ENCODE measurements at regions not wholly inside any gene's neighbourhood (a gene's known extent, or its start where the extent isn't known, plus 50 kb on each side); places are given as distances from the start of the nearest gene placed in this dataset.

DNA sequence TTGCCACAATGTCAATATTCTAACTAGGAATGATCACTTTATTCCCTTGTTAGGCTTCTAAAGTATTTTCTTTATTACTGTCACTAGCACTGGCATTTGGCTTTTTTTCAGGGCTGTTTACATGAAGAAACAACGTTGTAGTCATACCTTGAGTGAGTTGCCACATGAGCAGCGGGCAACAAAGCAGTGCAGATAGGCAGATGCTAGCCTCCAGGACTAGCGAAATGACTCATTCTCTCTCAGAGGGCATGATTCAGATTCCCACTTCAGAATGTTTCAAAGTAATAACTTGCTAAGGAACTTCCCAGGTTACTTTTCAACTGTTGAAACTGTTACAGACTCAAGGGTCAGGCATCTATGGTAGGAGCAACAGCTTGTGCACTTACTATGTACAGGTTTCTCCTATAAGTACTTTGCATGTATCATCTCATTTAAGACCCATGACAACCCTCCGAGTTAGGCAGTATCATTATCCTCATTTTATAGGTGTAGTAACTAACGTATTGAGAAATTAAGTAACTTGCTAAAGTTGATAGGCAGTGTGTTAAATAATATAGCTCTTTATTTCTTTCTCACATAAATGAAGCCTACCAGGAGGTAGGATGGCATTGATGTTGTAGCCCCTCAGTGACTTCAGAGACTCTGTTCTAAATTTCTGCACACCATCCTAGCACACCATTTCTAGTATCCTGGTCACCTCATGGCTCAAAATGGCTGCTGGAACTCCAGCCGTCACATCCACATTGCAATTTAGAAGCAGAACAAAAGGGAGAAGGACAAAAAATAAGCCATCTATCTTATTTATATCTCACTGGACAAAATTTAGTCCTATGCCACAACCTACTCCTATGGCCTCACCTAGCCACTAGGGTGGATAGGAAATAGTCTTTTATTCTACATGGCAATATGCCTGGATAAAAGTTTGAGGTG lies 83.3 kb downstream of the ICOS start:
- Histone ChIP-seq H3K9ac (ENCODE audit: low read length) (no peak overlapping the region), H3F3A (ENCODE audit: insufficient read depth) (no peaks in the 10 kb centered on the region), H3K27ac (ENCODE audit: low read depth, low read length) (no peak overlapping the region), H4K20me1 (ENCODE audit: low read depth, low read length) (no peaks in the 10 kb centered on the region), H3K9me3 (ENCODE audit: insufficient read depth, low read length) (no peaks in the 10 kb centered on the region), H3K27me3 (ENCODE audit: low read length) (no peaks in the 10 kb centered on the region), H3K4me3 (ENCODE audit: insufficient read depth, low read length, poor library complexity, severe bottlenecking) (no peak overlapping the region), H3K9me2 (replicated peaks; ENCODE audit: insufficient read depth, low read length) (no peaks in the 10 kb centered on the region), H3K79me2 (ENCODE audit: insufficient read depth, low read length) (no peaks in the 10 kb centered on the region), H2AFZ (ENCODE audit: low read depth, low read length, severe bottlenecking) (no peak overlapping the region), H3K36me3 (ENCODE audit: low read length) (no peaks in the 10 kb centered on the region), H3K4me2 (ENCODE audit: low read depth, low read length, poor library complexity, severe bottlenecking) (no peak overlapping the region)
- TF ChIP-seq EZH2phosphoT487 (conservative IDR thresholded peaks at IDR 0.05; ENCODE audit: low read length), result no peak
- TF ChIP-seq, protein P1, sequence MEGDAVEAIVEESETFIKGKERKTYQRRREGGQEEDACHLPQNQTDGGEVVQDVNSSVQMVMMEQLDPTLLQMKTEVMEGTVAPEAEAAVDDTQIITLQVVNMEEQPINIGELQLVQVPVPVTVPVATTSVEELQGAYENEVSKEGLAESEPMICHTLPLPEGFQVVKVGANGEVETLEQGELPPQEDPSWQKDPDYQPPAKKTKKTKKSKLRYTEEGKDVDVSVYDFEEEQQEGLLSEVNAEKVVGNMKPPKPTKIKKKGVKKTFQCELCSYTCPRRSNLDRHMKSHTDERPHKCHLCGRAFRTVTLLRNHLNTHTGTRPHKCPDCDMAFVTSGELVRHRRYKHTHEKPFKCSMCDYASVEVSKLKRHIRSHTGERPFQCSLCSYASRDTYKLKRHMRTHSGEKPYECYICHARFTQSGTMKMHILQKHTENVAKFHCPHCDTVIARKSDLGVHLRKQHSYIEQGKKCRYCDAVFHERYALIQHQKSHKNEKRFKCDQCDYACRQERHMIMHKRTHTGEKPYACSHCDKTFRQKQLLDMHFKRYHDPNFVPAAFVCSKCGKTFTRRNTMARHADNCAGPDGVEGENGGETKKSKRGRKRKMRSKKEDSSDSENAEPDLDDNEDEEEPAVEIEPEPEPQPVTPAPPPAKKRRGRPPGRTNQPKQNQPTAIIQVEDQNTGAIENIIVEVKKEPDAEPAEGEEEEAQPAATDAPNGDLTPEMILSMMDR (IDR thresholded peaks at IDR 0.05; ENCODE audit: insufficient read depth, low read length, poor library complexity, severe bottlenecking), result no peak

DNA sequence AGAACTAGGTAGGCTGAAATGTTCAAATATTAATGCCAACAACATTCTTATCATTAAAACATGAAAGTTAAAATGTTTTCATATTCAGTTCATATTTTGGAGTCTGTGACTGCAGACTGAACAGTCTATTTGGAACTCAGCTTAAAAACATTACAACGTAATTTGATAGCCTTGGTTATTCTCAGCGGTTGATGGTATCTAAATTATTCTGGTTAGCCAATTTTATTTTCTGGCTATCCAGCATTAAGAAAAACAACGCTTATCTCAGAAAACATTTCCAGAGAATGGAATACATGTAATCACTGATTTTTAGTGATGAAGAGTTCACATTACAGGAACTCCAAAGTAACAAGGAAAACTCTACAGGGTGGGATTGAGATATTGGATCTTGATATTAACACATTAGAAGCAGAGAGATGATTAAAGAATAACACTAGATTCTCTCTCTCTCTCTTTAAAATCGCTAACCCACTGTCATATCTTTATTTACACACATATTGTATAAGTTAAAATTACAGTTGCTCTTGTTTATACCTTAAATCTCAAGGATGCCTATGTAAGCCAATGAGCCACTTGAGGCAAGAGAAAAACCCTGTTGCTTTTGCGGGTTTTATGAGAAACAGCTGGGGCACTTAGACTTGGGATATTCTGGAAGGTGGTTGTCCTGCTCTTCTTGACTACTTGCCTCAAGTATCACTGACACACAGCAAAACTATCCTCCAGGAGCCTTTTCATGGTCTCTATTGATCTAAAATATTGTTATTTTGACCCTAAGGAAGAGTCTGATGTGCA lies 84.9 kb downstream of the ICOS start:
- no peaks in the 10 kb centered on the region for H3K9me3 ChIP-seq (ENCODE audit: insufficient read depth, low read length)
- no peaks in the 10 kb centered on the region for H4K20me1 ChIP-seq (ENCODE audit: low read depth, low read length)
- no peaks in the 10 kb centered on the region for H3K36me3 ChIP-seq (ENCODE audit: low read length)
- H3F3A ChIP-seq (ENCODE audit: insufficient read depth), result no peaks in the 10 kb centered on the region
- H3K4me2 ChIP-seq (ENCODE audit: low read depth, low read length, poor library complexity, severe bottlenecking), result no peak overlapping the region
- no peaks in the 10 kb centered on the region for H3K79me2 ChIP-seq (ENCODE audit: insufficient read depth, low read length)
- no peaks in the 10 kb centered on the region for H3K27me3 ChIP-seq (ENCODE audit: low read length)
- no peaks in the 10 kb centered on the region for H3K9me2 ChIP-seq (replicated peaks; ENCODE audit: insufficient read depth, low read length)
- H2AFZ ChIP-seq (ENCODE audit: low read depth, low read length, severe bottlenecking), result no peak overlapping the region
- no peak overlapping the region for H3K4me3 ChIP-seq (ENCODE audit: insufficient read depth, low read length, poor library complexity, severe bottlenecking)
- no peak overlapping the region for H3K27ac ChIP-seq (ENCODE audit: low read depth, low read length)
- no peak overlapping the region for H3K9ac ChIP-seq (ENCODE audit: low read length)
- TF ChIP-seq, protein P1 (IDR thresholded peaks at IDR 0.05; ENCODE audit: insufficient read depth, low read length, poor library complexity, severe bottlenecking), result no peak
- no peak for TF ChIP-seq EZH2phosphoT487 (conservative IDR thresholded peaks at IDR 0.05; ENCODE audit: low read length)

DNA sequence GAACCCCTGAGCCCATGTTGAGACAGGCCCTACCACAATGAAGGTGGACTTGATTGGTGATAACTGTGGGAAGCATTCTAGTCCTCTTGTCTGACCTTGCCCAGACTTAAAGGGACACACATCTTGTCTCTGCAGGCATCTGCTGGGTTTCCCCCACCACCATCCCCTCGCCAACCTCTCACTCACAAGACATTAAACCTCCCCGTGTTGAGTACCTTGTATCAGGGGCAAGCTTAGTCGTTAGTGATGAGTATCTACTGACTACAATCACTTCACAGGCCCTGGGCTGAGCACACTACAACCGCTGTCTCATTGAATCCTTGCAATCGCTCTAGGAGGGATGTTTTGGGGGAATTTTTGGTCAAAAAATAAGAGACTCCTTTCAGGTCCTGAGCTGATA lies 86.0 kb downstream of the ICOS start:
- no peaks in the 10 kb centered on the region for H3K27me3 ChIP-seq (ENCODE audit: low read length)
- no peaks in the 10 kb centered on the region for H3K36me3 ChIP-seq (ENCODE audit: low read length)
- H3K9me3 ChIP-seq (ENCODE audit: insufficient read depth, low read length), result no peaks in the 10 kb centered on the region
- H4K20me1 ChIP-seq (ENCODE audit: low read depth, low read length), result no peaks in the 10 kb centered on the region
- no peak for TF ChIP-seq EZH2phosphoT487 (conservative IDR thresholded peaks at IDR 0.05; ENCODE audit: low read length)
- TF ChIP-seq, protein P1 (IDR thresholded peaks at IDR 0.05; ENCODE audit: insufficient read depth, low read length, poor library complexity, severe bottlenecking), result no peak
- H3K27ac ChIP-seq (ENCODE audit: low read depth, low read length), result no peak overlapping the region
- H2AFZ ChIP-seq (ENCODE audit: low read depth, low read length, severe bottlenecking), result no peak overlapping the region
- H3K4me2 ChIP-seq (ENCODE audit: low read depth, low read length, poor library complexity, severe bottlenecking), result no peak overlapping the region
- H3K4me3 ChIP-seq (ENCODE audit: insufficient read depth, low read length, poor library complexity, severe bottlenecking), result no peak overlapping the region
- H3K9me2 ChIP-seq (replicated peaks; ENCODE audit: insufficient read depth, low read length), result no peaks in the 10 kb centered on the region
- no peaks in the 10 kb centered on the region for H3F3A ChIP-seq (ENCODE audit: insufficient read depth)
- H3K79me2 ChIP-seq (ENCODE audit: insufficient read depth, low read length), result no peaks in the 10 kb centered on the region
- H3K9ac ChIP-seq (ENCODE audit: low read length), result no peak overlapping the region
